HG02759 (cell line): ENCODE measurements at regions not wholly inside any gene's neighbourhood (a gene's known extent, or its start where the extent isn't known, plus 50 kb on each side); places are given as distances from the start of the nearest gene placed in this dataset.
A peak's percentile ranks its signal among the peaks of the same experiment; 100 is the strongest.
"Not testable (repeated sequence)": the region's sequence is repeated elsewhere in the genome, so short reads cannot be mapped to it uniquely, and the experiment has no call there.

Experiments
- ATAC-seq: cut with Tn5 transposase; IDR thresholded peaks from one replicate; pipeline ENCODE4 v1.9.1; 2021; ENCODE audit warnings: mild to moderate bottlenecking, moderate library complexity; ENCODE audit not compliant: unreplicated experiment

DNA sequence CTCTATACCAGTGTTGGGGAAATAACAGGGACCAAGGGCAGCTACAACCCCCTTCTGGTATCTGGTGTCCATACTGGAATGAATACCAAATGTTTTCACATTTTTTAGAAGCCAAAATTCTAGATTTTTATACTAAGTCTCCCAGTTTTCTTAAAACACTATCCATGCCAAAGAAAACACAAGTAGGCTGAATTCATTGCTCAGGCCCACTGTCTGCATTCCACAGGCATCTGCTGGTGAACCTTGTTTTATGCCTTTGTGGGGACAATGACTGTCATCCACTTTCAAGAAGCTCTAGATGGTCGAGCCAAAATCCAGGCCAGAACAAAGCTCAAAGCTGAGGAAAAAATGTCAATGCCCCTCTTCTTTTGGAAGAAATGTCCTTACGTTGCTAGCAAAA, 213.4 kb upstream of the RASGEF1B start:
- no peak for ATAC-seq

DNA sequence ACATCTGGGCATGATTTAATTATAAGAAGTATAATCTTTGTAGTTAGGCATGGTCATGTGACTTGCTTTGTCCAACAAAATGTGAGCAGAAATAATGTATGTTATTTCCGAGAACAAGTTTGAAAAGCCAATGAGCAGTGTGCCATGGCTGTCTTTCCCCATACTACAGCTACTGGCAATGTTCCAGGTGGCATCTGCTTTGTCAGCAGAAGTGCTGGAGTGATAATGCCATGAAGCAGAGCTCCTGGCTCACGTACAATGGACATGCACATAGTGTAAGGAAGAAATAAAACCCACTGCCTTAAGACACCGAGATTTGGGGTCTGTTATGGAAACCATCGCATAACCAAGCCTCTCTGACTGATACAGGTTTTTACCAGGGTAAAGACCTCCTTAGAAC, 212.6 kb upstream of the RASGEF1B start:
- no peak for ATAC-seq

DNA sequence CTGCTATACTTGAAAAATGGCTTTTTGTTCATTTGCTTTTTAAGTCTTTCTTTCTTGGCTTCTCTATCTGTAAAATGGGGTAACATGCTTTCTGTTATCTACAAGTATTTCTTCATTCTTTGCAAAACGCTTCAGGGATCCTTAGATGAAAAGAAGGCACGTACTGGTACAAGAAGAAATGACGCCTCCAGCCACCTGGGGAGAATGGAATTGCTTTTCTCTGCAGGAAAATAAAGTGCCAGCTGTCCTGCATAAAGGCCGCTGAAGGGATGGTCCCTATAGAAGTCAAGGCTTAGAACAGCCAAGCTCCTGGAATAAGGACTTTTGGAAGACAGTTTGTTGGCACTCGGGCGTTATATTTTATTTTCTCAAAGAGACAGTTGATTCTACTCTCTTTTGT, 210.8 kb upstream of the RASGEF1B start:
- no peak for ATAC-seq

DNA sequence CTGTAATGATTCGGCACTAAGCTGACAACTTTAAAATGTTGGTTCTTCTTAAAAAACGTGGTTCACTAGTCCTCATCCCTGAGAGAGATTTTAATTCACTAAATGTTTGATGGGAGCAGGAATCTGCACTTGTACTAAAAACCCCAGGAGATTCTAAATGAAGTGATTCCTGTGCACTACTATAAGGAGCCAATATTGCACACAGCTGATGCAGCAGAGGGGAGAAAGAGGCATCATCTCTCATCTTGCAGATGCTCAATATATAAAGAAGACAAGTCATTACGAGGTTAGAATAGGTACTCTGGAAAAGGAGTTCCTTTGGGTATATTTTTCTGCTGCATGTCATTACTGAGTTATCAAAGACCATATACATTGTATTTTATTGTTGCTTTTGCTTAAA, 207.6 kb upstream of the RASGEF1B start:
- ATAC-seq, result no peak

DNA sequence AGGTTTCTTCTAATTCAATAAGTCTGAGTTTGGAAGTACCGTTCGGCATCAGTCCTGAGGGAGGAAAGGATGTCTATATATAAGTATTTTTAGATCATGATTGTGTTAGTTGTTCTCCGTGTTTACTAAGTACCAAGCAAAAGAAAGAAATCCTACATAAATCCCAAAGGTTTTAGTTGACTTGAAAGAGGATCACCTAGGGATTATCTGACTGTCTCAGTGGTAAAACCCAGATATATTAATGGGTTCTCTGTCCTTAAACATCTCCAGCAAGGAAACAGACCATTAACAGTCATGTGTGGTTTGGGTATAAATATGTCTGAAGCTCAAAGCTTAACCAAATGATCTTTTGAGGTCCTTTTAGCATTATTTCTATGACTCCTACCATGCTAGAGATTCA, 207.1 kb upstream of the RASGEF1B start:
- no peak for ATAC-seq

DNA sequence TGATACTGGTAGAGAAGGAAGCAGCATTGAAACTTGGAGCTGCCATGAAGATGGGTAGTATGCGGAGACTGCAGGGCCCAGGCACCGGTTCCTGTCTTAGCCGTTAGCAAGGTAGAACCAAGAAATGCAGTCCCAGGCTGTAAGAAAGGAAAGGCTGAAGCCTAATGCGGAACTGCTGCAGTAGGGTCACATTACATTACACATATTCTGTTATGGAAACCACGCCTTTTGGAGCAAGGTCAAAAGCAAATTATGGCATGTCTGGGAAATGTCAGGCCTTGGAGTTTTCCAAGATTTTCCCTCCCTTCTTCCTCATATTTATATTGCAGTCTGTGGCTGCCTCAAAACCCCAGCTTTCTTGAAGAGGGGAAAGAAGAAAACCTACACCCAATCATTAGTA, 204.8 kb upstream of the RASGEF1B start:
- ATAC-seq, result no peak

DNA sequence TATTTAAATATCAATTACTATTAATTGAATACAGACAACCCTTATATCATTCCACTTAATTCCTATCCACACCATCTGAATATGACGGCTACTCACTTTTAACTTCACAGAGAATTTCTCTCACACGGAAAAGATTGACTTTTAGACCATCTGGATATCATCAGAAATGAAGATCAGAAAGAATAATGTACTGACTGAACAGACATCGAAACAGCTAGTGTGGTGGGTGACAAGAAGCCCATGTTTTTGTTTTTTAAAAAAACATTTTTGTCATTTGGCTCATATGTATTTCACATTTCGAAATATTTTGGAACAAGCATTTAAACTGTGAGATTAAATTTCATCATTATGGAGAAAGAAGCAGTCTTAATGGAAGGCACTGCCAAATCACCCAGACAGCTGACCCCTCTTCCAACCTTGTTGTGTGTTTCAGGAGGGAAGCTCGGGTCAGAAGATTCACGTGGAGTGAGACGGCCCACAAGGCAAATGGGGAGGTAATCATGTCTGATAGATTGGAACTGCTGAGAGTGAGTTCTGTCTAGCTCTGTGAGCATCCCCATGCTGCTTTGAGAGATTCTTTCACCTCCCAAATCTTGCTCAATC, 204.2 kb upstream of the RASGEF1B start:
- ATAC-seq, result no peak

DNA sequence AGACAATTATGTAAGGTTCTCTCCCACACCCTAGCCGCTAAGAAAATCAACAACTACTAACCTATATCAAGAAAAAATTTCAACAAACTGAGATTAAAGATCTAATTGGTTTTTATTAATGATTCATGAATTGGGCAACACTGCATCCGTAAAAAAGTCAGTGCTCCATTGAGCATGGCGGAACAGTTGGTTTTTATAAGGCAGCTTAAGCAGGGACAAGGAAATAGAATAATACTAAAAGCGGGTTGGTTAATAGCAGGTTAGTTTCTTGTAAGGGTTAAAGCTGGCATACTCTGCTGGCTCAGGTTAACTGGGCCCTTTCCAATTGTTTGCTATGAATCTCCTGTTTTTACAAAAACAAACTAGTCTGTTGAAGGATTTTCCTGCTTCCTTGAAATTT, 202.3 kb upstream of the RASGEF1B start:
- no peak for ATAC-seq

DNA sequence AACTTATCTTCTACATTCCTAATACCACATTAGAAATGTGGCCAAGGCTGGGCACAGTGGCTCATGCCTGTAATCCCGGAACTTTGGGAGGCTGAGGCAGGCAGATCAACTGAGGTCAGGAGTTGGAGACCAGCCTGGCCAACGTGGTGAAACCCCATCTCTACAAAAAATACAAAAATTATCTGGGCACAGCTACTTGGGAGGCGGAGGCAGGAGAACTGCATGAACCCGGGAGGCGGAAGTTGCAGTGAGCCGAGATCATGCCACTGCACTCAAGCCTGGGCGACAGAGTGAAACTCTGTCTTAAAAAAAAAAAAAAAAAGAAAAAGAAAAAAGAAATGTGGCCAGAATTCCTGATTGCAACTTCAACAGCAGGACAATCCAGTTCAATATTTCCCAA, 196.6 kb upstream of the RASGEF1B start:
- not testable (repeated sequence) for ATAC-seq

DNA sequence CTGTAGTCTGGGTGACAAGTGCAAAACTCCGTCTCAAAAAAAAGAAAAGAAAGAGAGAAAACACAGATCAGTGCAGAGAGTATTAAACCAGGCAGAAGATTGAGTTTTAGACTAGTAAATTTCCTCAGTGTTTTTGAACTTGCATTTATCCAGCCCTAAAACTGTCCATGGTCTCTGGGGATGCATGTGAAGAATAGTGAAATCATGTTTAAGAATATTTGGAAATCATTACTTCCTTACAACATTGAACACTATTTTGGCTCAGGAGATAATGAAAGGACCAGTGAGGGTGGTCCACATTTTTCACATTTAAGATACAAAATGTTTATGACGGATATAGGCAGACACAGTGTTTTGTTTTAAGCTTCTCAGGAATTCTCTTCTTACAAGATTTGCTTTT, 195.8 kb upstream of the RASGEF1B start:
- ATAC-seq, result no peak

DNA sequence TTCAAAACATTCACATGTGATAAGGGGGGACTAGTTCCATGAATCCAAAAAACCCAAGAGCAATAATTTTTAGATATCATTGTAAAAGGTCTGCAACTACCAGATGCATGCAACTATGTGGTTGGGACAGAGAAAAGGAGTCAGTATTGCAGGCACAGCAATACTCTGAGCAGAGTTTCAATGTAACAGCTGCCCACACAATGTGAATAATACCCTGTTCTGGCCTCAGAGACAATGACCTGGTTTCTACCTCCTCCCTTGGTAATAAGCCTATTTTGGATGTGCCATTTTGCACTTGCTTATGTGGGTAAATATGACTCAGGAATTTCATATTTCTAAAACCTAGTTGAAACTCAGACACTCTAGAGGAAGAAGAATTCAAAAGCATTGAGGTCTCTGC, 194.8 kb upstream of the RASGEF1B start:
- no peak for ATAC-seq

DNA sequence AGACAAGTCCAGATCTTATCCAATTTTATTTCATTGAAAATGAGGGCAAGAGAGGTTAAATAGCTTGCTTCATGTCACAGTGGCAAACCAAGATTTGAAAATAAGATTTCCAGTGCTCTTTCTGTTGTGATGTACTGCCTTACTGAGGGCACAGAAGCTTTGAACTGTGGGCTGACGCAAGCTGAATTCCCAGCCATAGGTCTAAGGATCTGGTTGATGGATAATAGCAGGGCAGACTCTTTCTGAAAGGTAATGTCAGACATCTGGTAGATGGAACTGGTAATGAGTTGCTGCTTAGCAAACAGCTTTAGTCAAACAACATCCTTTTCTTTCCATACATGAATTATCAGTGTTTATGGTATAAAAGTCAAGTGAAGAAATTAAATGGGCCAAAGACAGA, 193.9 kb upstream of the RASGEF1B start:
- no peak for ATAC-seq

DNA sequence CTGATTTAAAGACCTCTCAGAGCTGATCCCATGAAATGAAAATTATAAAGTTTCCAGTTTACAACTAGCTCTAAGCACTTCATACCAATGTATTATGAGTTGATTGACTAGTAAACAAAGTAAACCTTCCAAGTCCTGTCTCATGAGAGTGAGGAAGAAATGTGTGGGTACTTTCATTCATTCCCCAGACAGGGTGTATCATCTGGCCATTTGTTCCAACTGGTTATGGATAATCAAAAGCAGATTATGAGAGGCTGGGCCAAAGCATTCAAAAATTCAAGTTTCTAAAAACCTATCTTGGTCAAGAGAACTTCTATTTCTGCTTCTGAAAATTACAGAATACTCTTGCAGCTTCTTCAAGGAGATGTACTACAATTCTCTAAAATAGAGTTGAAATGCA, 193.3 kb upstream of the RASGEF1B start:
- ATAC-seq, result no peak

DNA sequence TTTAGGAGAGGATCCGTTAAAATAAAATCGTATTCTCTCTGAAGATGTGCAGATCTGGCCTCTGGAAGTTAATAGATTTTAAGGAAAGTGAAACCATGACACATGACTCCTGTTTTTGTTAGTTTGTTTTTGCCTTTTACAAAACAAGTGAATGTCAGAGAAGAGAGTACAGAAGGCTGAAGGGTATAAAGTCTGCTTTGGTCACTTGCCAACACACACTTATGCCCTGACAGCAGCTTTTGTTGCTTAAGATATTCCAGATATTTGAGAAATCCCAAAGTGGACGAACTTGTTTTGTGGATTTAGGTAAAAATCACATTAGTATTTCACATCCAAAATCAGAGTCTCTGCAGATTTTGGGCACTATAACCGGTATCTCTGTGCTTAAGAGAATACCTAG, 192.4 kb upstream of the RASGEF1B start:
- ATAC-seq, result no peak

DNA sequence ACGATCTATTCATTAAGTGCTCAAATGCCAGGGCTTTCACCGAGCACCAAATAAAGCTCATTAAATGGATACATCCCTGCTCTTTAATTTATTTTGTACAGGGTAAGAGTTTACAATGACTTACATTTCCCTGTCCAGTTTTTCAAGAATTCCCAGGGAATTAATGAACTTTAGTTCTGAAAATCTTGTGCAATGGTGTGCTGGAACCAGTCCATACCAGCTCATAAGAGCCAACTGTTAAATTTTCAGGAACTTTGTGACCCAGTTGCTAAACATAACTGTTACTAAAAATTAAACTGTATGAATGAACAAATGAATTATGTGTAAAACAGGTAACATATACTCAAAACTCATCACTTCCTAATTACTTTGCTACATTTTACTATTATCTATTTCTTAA, 191.7 kb upstream of the RASGEF1B start:
- ATAC-seq, result no peak

DNA sequence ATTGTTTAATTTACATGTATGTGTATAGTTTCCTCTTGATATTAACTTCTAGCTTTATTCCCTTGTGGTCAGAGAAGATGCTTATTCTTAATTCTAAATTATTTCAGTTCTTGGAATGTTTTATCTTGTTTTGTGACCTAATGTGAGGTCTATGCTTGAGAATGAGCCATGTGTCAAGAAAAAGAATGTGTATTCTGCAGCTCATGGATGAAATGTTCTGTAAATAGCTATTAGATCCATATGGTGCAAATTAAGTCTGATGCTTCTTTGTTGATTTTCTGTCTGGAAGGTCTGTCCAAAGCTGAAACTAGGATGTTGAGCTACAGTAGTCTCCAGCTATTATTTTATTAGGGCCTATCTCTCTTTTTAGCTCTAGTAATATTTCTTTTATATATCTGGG, 187.3 kb upstream of the RASGEF1B start:
- ATAC-seq, result no peak

DNA sequence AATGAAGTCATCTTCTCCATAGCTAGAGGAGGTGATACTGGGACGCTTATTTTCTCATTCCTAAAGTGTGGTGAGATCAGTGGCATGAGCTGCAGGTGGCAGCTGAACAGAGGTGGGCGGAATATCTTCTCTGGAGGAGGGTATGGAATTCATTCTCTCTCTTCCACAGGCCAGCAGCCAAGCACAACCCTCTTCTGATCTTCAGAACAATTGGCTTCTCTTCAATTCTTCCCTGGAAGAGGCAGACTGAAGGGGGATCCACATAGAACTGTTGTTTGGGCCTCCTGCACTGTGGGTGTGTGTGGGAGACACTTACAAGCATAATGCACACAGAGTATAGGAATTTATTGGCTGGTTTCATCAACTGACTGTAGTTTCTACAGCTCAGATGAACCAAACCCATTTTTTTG, 180.4 kb upstream of the RASGEF1B start:
- no peak for ATAC-seq

DNA sequence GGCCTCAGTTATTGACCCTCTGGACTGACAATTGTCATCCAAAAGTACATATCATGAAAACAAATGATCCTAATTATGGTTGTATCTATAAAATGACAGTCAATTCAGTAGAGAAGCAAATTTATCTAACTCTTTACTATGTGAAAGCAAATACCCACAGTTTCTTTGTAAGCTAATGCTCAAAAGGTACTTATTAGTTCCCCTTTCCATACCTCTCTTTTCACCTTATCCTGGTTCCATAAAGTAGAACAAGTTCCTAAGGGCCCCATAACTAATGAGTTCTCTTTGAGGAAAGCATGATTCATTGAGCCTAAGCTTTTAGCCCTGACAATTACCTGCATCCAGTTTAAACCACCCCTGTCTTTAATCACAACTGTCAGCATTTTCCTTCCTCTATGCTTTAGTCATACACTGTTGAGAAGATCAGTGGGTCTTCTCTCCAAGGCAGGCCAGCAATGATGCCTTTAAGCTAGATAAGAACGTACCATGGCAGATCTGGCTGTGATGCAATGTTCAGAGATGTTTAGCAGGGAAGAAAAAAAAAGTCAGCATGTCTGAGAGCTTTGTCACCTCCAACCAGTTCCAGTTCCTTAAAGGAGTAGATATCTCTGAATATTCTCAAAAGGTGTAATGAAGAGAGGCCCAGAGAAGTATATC, 179.7 kb upstream of the RASGEF1B start:
- no peak for ATAC-seq

DNA sequence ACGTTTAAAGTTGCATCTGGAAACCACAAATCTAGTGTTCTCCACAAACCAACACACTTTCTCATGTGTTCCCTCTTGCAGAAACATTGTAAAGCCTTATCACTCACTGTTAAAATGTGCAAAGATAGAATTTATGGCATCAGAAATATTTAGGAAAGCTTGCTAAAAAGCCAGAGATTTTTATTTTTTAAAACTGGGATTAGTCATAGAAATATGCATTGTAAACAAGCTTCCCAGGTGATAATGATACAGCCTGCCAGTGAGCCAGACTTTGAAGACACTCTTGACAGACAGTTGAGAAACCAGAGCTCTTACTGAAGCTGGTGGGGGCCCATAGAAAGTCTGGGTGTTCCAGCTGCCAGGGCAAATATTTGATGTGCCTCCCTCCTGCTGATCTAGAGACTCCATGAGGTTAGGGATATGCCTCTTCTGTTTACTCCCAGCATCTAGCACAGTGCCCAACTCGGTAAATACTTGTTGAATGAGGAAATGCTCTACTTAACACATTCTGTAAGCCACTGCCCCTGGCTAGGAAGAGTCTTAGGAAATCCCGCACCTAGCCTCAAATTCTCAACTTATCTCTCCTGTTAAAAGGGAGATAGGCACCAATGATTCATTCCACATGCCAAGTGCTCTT, 179.0 kb upstream of the RASGEF1B start:
- no peak for ATAC-seq

DNA sequence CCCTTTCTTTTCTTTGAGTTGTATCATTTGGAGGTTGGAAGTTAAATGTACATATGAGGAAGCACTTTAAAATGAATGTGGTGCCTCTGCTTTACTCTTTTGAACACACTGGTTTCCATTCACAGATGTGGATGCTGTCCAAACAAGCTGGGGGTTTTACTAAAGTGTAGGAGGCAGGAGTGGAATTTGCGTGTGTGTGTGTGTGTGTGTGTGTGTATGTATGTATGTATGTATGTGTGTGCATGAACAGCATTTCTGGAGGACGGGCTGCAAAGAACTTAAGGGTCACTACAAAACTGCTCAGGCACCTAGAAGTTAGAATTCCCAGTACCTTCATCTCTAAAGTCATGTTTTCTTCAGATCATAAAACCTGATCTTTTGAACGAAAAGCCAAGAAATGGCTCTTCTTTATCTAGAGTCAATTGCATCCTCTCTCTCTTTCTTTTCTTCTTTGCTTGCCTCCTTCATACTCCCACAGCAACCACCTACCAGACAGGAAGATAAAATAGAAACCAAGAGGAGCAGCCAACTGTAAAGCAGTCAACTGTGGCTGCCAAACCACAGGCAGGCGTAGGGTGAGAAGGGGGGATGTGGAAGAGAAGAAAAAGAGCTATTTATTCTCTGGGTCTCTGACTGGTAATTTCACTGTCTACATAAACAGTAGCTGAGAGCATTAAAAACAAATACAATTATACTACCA, 177.0 kb upstream of the RASGEF1B start:
- peak; percentile 98 for ATAC-seq

DNA sequence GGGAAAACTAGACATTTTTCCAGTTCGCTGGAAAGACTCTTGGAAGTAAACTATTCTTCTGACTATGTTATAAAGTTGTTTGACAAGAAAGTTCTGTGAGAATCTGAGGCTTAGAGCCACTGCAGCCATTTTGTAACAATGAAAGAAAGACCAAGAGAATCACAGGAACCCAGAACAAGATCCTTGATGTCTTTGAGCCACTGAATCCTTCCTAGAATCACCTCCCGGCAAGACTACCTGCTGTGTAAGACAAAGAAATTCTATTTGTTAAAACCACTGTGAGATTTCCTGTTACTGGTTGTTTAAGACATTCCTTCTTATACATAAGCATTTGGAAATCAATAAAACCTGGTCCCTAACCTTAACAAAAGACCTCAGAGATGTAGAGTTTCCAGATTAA, 175.7 kb upstream of the RASGEF1B start:
- ATAC-seq, result no peak

DNA sequence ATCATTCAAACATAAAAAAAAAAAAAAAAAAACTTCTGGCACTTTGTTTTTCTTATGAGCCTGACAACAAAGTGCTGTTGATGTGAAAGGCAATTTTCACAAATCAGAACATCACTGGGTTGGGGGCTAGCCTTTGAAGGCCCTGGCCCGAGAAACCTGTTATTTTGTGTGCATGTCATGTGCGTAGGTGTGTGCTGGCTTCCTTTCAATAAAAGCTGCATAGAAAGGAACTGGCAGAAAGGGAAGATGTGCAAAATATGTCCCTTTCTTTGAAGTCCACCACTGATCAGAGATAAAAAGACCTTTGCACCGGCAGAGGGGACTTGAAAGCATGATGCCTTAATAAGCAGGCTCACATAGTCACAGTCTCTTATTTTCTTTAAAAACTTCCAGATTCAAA, 170.8 kb upstream of the RASGEF1B start:
- no peak for ATAC-seq
